ENCODE measurements at regions not wholly inside any gene's neighbourhood (a gene's known extent, or its start where the extent isn't known, plus 50 kb on each side); places are given as distances from the start of the nearest gene placed in this dataset.

DNA sequence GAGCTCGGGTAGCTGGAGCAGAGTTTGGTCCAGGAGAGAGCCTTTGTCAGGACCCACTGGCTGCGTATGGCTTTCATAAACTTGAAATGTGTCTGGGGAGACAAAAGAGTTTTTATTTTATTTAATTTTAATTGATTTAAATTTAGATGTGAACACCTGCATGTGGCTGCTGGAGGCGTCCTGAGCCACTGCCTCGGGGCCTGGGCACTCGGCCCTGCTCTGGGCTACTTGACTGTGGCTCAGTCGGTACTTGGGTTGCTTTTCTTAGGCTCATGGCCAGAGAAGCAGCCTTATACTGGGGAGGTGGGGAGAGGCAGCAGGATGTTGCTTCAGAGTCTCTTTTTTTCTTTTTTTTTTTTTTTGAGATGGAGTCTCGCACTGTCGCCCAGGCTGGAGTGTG lies 661.8 kb upstream of the HS6ST1 start:
- Histone ChIP-seq H2AFZ (ENCODE audit: low read depth, low read length) (no peak overlapping the region), H3K4me3 (no peak overlapping the region), H3K4me1 (replicated peaks in 1 of 2; ENCODE audit: control insufficient read depth in 2 of 2, insufficient read depth in 2 of 2, low read length in 2 of 2) (no peaks in the 10 kb centered on the region; a peak in 1 of 5 replicates), H3K27ac (ENCODE audit: extremely low read depth, low read depth, low read length) (no peak overlapping the region), H3K27me3 (ENCODE audit: control insufficient read depth in 2 of 2, insufficient read depth in 2 of 2, low read length in 2 of 2) (peaks cover 4 to 6% of the 10 kb centered on the region in 2 experiments), H3K9me3 (replicated peaks; ENCODE audit: control insufficient read depth, insufficient read depth, low read depth, low read length) (no peaks in the 10 kb centered on the region), H3K9ac (ENCODE audit: insufficient read depth in 1 of 2, low read depth in 2 of 2, low read length in 2 of 2) (no peak overlapping the region), H3K36me3 (ENCODE audit: control insufficient read depth, insufficient read depth, low read length) (no peaks in the 10 kb centered on the region), H3K79me2 (ENCODE audit: control insufficient read depth, insufficient read depth, low read length) (no peaks in the 10 kb centered on the region), H3K9me1 (ENCODE audit: control insufficient read depth, insufficient read depth, low read length) (no peaks in the 10 kb centered on the region), H4K20me1 (replicated peaks; ENCODE audit: control insufficient read depth, insufficient read depth, low read length) (no peaks in the 10 kb centered on the region), H3K4me2 (ENCODE audit: insufficient read depth, low read length) (no peak overlapping the region)
- DNase-seq (ENCODE audit: extremely low read depth in 1 of 4, low spot score in 3 of 4): no peak
- 5% methylated on average over 4 of the region's 8 CpGs for WGBS (ENCODE audit: insufficient coverage, low coverage, missing lambda C conversion rate)
- ChIA-PET CTCF (ENCODE audit: low intra/inter-chr PET ratio) (no interaction called here), POLR2A (no interaction called here)
- no peak for FAIRE-seq
- intact Hi-C loops (cut with micrococcal nuclease) (no loop called here), in situ Hi-C loops (cut with MboI) (no loop called here)
- no TSS peak for BruUV-seq (replicated peaks)
- ATAC-seq: no peak
- TF ChIP-seq EHMT2 (IDR thresholded peaks at IDR 0.05): no peak
- TF ChIP-seq THRAP3 (IDR thresholded peaks at IDR 0.05; ENCODE audit: borderline replicate concordance): no peak
- TF ChIP-seq BRD4 (IDR thresholded peaks at IDR 0.05): no peak

DNA sequence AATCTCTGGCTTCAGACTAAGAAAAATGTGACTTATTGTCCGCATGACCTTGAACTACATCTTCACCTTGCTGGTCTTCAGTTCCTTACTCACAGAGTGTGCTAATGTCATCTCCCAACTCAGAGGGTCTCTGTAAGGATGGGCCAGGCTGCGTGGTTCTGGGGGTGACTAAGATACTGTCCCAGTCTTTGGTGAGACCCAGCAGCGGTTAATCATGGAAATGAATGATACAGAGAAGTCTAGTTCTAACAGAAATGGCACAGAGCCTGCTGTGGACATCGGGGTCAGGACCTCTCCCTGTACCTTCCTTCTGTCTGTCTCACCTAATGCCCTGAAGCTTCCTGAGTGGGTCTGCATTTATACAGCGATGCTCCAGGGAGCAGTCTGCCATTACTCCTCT lies 662.7 kb upstream of the HS6ST1 start:
- WGBS (ENCODE audit: insufficient coverage, low coverage, missing lambda C conversion rate): 0% methylated on average over 5 of the region's 5 CpGs
- in situ Hi-C loops (cut with MboI) (no loop called here), intact Hi-C loops (cut with micrococcal nuclease) (no loop called here)
- no peak overlapping the region for H3K4me2 ChIP-seq (ENCODE audit: insufficient read depth, low read length)
- H3K27me3 ChIP-seq (ENCODE audit: control insufficient read depth in 2 of 2, insufficient read depth in 2 of 2, low read length in 2 of 2): peaks cover 0 to 3% of the 10 kb centered on the region in 2 experiments; a peak in 1 of 5 replicates
- ChIA-PET CTCF (ENCODE audit: low intra/inter-chr PET ratio) (no interaction called here), POLR2A (no interaction called here)
- no peak for DNase-seq (ENCODE audit: extremely low read depth in 1 of 4, low spot score in 3 of 4)
- H3K79me2 ChIP-seq (ENCODE audit: control insufficient read depth, insufficient read depth, low read length): no peaks in the 10 kb centered on the region
- no peaks in the 10 kb centered on the region for H3K36me3 ChIP-seq (ENCODE audit: control insufficient read depth, insufficient read depth, low read length)
- no peaks in the 10 kb centered on the region for H3K9me3 ChIP-seq (replicated peaks; ENCODE audit: control insufficient read depth, insufficient read depth, low read depth, low read length)
- no peak overlapping the region for H3K4me3 ChIP-seq
- no peak overlapping the region for H3K9ac ChIP-seq (ENCODE audit: insufficient read depth in 1 of 2, low read depth in 2 of 2, low read length in 2 of 2)
- H3K4me1 ChIP-seq (replicated peaks in 1 of 2; ENCODE audit: control insufficient read depth in 2 of 2, insufficient read depth in 2 of 2, low read length in 2 of 2): no peaks in the 10 kb centered on the region; a peak in 1 of 5 replicates
- no TSS peak for BruUV-seq (replicated peaks)
- ATAC-seq: no peak
- no peak for FAIRE-seq
- no peak overlapping the region for H2AFZ ChIP-seq (ENCODE audit: low read depth, low read length)
- H3K9me1 ChIP-seq (ENCODE audit: control insufficient read depth, insufficient read depth, low read length): no peaks in the 10 kb centered on the region
- no peak overlapping the region for H3K27ac ChIP-seq (ENCODE audit: extremely low read depth, low read depth, low read length)
- no peaks in the 10 kb centered on the region for H4K20me1 ChIP-seq (replicated peaks; ENCODE audit: control insufficient read depth, insufficient read depth, low read length)
- TF ChIP-seq, protein P1, sequence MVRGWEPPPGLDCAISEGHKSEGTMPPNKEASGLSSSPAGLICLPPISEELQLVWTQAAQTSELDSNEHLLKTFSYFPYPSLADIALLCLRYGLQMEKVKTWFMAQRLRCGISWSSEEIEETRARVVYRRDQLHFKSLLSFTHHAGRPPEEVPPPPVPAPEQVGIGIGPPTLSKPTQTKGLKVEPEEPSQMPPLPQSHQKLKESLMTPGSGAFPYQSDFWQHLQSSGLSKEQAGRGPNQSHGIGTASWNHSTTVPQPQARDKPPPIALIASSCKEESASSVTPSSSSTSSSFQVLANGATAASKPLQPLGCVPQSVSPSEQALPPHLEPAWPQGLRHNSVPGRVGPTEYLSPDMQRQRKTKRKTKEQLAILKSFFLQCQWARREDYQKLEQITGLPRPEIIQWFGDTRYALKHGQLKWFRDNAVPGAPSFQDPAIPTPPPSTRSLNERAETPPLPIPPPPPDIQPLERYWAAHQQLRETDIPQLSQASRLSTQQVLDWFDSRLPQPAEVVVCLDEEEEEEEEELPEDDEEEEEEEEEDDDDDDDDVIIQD (CRISPR knock-in tag; IDR thresholded peaks at IDR 0.05): no peak
